ENCODE measurements at regions not wholly inside any gene's neighbourhood (a gene's known extent, or its start where the extent isn't known, plus 50 kb on each side); places are given as distances from the start of the nearest gene placed in this dataset.

DNA sequence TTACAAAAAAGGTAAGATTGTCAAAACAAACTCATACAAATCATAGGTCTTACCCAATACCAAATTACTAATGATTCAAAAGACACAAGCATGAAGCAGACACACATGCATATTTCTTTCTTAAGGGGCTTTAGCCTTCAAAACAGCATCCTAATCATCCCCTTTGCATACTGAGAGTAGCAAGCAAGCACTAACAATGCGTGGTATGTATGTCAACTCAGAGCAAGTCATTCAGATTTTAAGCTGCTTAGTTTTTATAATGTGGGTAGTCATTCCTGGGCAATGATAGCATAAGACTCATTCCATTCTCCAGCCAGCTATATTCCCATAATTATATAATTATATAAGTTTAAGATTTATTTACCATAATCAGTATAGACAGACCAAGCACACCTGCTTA lies 219.6 kb downstream of the DKK2 start:
- TF ChIP-seq POLR2A (IDR thresholded peaks at IDR 0.05) (no peak), CTCF (IDR thresholded peaks at IDR 0.05) (no peak), EP300 (IDR thresholded peaks at IDR 0.05) (no peak)

Data from upper lobe of left lung (tissue), 4 donors.